IMR-90 (cell line): ENCODE measurements at regions not wholly inside any gene's neighbourhood (a gene's known extent, or its start where the extent isn't known, plus 50 kb on each side); places are given as distances from the start of the nearest gene placed in this dataset.

ENCODE experiments used
- ATAC-seq: fragments of 200-7000 bp; cut with Tn5 transposase; 2 replicates; pipeline ENCODE4 v1.9.1; 2020; ENCODE audit warnings: low read depth, mild to moderate bottlenecking, moderate library complexity
- BruUV-seq: library from RNA; stranded (reverse); fragments of 400-500 nt; replicated peaks from 2 replicates; lab custom pipeline; 2021; lab: Mats Ljungman, UMichigan
- CTCF ChIA-PET: fragments of 300-600 bp; formaldehyde crosslinking; extraction: SDS; loops from one replicate; lab custom pipeline; 2021; ENCODE audit warnings: antibody characterized with exemption; lab: Yijun Ruan, JAX
- POLR2A ChIA-PET: fragments of 300-600 bp; sonication (Branson Sonifier 250); formaldehyde crosslinking; loops from one replicate; lab custom pipeline; 2022; ENCODE audit warnings: antibody characterized with exemption; ENCODE audit not compliant: unreplicated experiment; lab: Charles Lee
- DNase-seq: peaks from one replicate; pipeline ENCODE4 v3.0.0; 2013
- H2AFZ ChIP-seq: replicated peaks from 2 replicates; pipeline ENCODE3; 2013; ENCODE audit warnings: low read length, mild to moderate bottlenecking; ENCODE audit not compliant: poor library complexity
- H2AK5ac ChIP-seq: 2 replicates; pipeline ENCODE4 v1.6.1; 2013; ENCODE audit warnings: low read depth, low read length, inconsistent platforms
- H2AK9ac ChIP-seq: replicated peaks from 2 replicates; pipeline ENCODE3; 2013; ENCODE audit warnings: mild to moderate bottlenecking, low read depth, low read length, moderate library complexity; ENCODE audit not compliant: poor library complexity
- H2BK120ac ChIP-seq: 2 replicates; pipeline ENCODE4 v1.6.1; 2013; ENCODE audit warnings: low read depth, low read length, inconsistent platforms
- H2BK15ac ChIP-seq: 3 replicates; pipeline ENCODE4 v1.6.1; 2013; ENCODE audit warnings: low read depth, low read length, inconsistent platforms
- H2BK20ac ChIP-seq: 2 replicates; pipeline ENCODE4 v1.6.1; 2013; ENCODE audit warnings: low read depth, mild to moderate bottlenecking, inconsistent platforms, low read length, moderate library complexity
- H2BK5ac ChIP-seq: 2 replicates; pipeline ENCODE4 v1.6.1; 2013; ENCODE audit warnings: mild to moderate bottlenecking, low read depth, low read length, inconsistent platforms; ENCODE audit not compliant: poor library complexity, severe bottlenecking
- H3K14ac ChIP-seq: replicated peaks from 2 replicates; pipeline ENCODE4 v1.6.1; 2013; ENCODE audit warnings: low read depth, low read length, inconsistent platforms
- H3K18ac ChIP-seq: 2 replicates; pipeline ENCODE4 v1.6.1; 2013; ENCODE audit warnings: low read depth, low read length, control low read depth
- H3K23ac ChIP-seq: 2 replicates; pipeline ENCODE4 v1.6.1; 2013; ENCODE audit warnings: low read depth, low read length, inconsistent platforms
- H3K27ac ChIP-seq: 2 replicates; pipeline ENCODE4 v1.5.1; 2013; ENCODE audit warnings: mild to moderate bottlenecking, control low read depth, low read length; ENCODE audit not compliant: insufficient read depth
- H3K27me3 ChIP-seq: 2 replicates; pipeline ENCODE4 v1.6.1; 2013; ENCODE audit warnings: low read length; ENCODE audit not compliant: control insufficient read depth, insufficient read depth
- H3K36me3 ChIP-seq: 2 replicates; pipeline ENCODE4 v1.6.1; 2013; ENCODE audit warnings: low read length, mixed read lengths; ENCODE audit not compliant: control insufficient read depth, insufficient read depth
- H3K4ac ChIP-seq: 2 replicates; pipeline ENCODE4 v1.6.1; 2013; ENCODE audit warnings: low read depth, low read length, inconsistent platforms
- H3K4me1 ChIP-seq: 2 replicates; pipeline ENCODE4 v1.6.1; 2013; ENCODE audit warnings: low read length, mixed read lengths; ENCODE audit not compliant: control insufficient read depth, insufficient read depth
- H3K4me2 ChIP-seq: 2 replicates; pipeline ENCODE4 v1.6.1; 2013; ENCODE audit warnings: low read depth, mild to moderate bottlenecking, control low read depth, low read length, moderate library complexity
- H3K4me3 ChIP-seq: 2 replicates; pipeline ENCODE4 v1.5.1; 2013; ENCODE audit warnings: low read depth, mild to moderate bottlenecking, control low read depth, low read length, moderate library complexity; ENCODE audit not compliant: insufficient read depth
- H3K56ac ChIP-seq: 2 replicates; pipeline ENCODE4 v1.6.1; 2013; ENCODE audit warnings: low read length, inconsistent platforms; ENCODE audit not compliant: insufficient read depth; ENCODE audit errors: extremely low read depth
- H3K79me1 ChIP-seq, 2 experiments: 2 replicates each; pipeline ENCODE4 v1.6.1; 2013; ENCODE audit warnings: low read length in 2 of 2, inconsistent platforms in 1 of 2, low read depth in 1 of 2
- H3K9ac ChIP-seq: 2 replicates; pipeline ENCODE4 v1.6.1; 2013; ENCODE audit warnings: low read depth, low read length, control low read depth
- H3K9me1 ChIP-seq: 2 replicates; pipeline ENCODE4 v1.6.1; 2013; ENCODE audit warnings: low read length, inconsistent platforms; ENCODE audit not compliant: insufficient read depth
- H3K9me3 ChIP-seq: 2 replicates; pipeline ENCODE4 v1.6.1; 2013; ENCODE audit warnings: low read length; ENCODE audit not compliant: control insufficient read depth, insufficient read depth
- H4K20me1 ChIP-seq: 2 replicates; pipeline ENCODE4 v1.6.1; 2013; ENCODE audit warnings: low read length, inconsistent platforms; ENCODE audit not compliant: insufficient read depth
- H4K5ac ChIP-seq: 2 replicates; pipeline ENCODE4 v1.6.1; 2013; ENCODE audit warnings: mild to moderate bottlenecking, low read depth, low read length, control low read depth
- H4K8ac ChIP-seq, 2 experiments: 2 replicates each; pipeline ENCODE4 v1.6.1; 2013; ENCODE audit warnings: low read depth in 2 of 2, low read length in 2 of 2, control low read depth in 1 of 2, inconsistent platforms in 1 of 2
- H4K91ac ChIP-seq: 2 replicates; pipeline ENCODE4 v1.6.1; 2013; ENCODE audit warnings: low read depth, low read length, inconsistent platforms; ENCODE audit not compliant: insufficient read depth
- BHLHE40 ChIP-seq: fragments of 150-350 bp; IDR thresholded peaks from 2 replicates; pipeline ENCODE4 v1.6.1; 2016; ENCODE audit warnings: mild to moderate bottlenecking, low read depth, low read length
- CEBPB ChIP-seq: IDR thresholded peaks from 2 replicates; pipeline ENCODE4 v1.6.1; 2012; ENCODE audit warnings: low read depth, low read length, improper control_type of control experiment
- CHD1 ChIP-seq: IDR thresholded peaks from 2 replicates; pipeline ENCODE4 v1.6.1; 2012; ENCODE audit warnings: low read depth, low read length, improper control_type of control experiment
- FOS ChIP-seq: fragments of 150-350 bp; IDR thresholded peaks from 2 replicates; pipeline ENCODE4 v1.6.1; 2016; ENCODE audit warnings: low read depth, low read length
- MAFK ChIP-seq: IDR thresholded peaks from 2 replicates; pipeline ENCODE4 v1.6.1; 2012; ENCODE audit warnings: low read depth, low read length, improper control_type of control experiment
- MAZ ChIP-seq: IDR thresholded peaks from 2 replicates; pipeline ENCODE4 v1.6.1; 2012; ENCODE audit warnings: low read depth, mild to moderate bottlenecking, low read length, improper control_type of control experiment, moderate library complexity, borderline replicate concordance
- MXI1 ChIP-seq: IDR thresholded peaks from 2 replicates; pipeline ENCODE4 v1.6.1; 2012; ENCODE audit warnings: low read depth, mild to moderate bottlenecking, low read length, moderate library complexity, borderline replicate concordance
- NFE2L2 ChIP-seq: fragments of 150-350 bp; IDR thresholded peaks from 2 replicates; pipeline ENCODE4 v1.6.1; 2016; ENCODE audit warnings: low read depth, mild to moderate bottlenecking, low read length
- POLR2A ChIP-seq: IDR thresholded peaks from 2 replicates; pipeline ENCODE4 v1.6.1; 2012; ENCODE audit warnings: mild to moderate bottlenecking, low read depth, low read length
- RAD21 ChIP-seq: IDR thresholded peaks from 2 replicates; pipeline ENCODE4 v1.6.1; 2012; ENCODE audit warnings: low read length, improper control_type of control experiment
- RCOR1 ChIP-seq: IDR thresholded peaks from 2 replicates; pipeline ENCODE4 v1.6.1; 2012; ENCODE audit warnings: mild to moderate bottlenecking, low read length, improper control_type of control experiment; ENCODE audit not compliant: insufficient replicate concordance
- RFX5 ChIP-seq: IDR thresholded peaks from 2 replicates; pipeline ENCODE4 v1.8.0; 2012; ENCODE audit warnings: low read depth, mild to moderate bottlenecking, low read length, moderate library complexity
- SMC3 ChIP-seq: fragments of 150-350 bp; IDR thresholded peaks from 2 replicates; pipeline ENCODE4 v1.6.1; 2016; ENCODE audit warnings: low read depth, mild to moderate bottlenecking, antibody characterized with exemption, low read length, moderate library complexity
- WGBS, 2 experiments: methylation state at CpG; one replicate each; pipeline versions ENCODE4 v1.1.5 to v1.1.7; 2013; ENCODE audit warnings: missing lambda C conversion rate in 2 of 2; ENCODE audit not compliant: insufficient read length in 1 of 2; ENCODE audit errors: extremely low coverage in 2 of 2; 5-methylcytosine and 5-hydroxymethylcytosine counted together
- dilution Hi-C: fragments of 300-500 bp; cut with HindIII; formaldehyde crosslinking; loops from one replicate; pipeline ENCODE4 v1.14.3; 2018; ENCODE audit warnings: low sequenced_read_pairs; ENCODE audit not compliant: unreplicated experiment
- in situ Hi-C: fragments of 300-500 bp; cut with MboI; formaldehyde crosslinking; loops from 3 replicates; pipeline ENCODE4 v1.14.3; 2019; ENCODE audit warnings: low sequenced_read_pairs, inconsistent platforms, mixed read lengths
- intact Hi-C: fragments of 100-400 bp; cut with micrococcal nuclease; formaldehyde crosslinking; loops from 2 replicates; pipeline ENCODE4 v1.10.0; 2022
- TF ChIP-seq, protein P1 (sequence below): fragments of 150-350 bp; IDR thresholded peaks from 2 replicates; pipeline ENCODE4 v1.6.1; 2017; ENCODE audit warnings: mild to moderate bottlenecking, antibody characterized with exemption, low read length, low read depth
- TF ChIP-seq, protein P2 (sequence below): fragments of 150-350 bp; IDR thresholded peaks from 2 replicates; pipeline ENCODE4 v1.6.1; 2016; ENCODE audit warnings: low read depth, mild to moderate bottlenecking, low read length, moderate library complexity, borderline replicate concordance
- TF ChIP-seq, protein P3 (sequence below): conservative IDR thresholded peaks from 2 replicates; pipeline ENCODE4 v1.5.1; 2012; ENCODE audit warnings: mild to moderate bottlenecking, low read depth, low read length, improper control_type of control experiment

DNA sequence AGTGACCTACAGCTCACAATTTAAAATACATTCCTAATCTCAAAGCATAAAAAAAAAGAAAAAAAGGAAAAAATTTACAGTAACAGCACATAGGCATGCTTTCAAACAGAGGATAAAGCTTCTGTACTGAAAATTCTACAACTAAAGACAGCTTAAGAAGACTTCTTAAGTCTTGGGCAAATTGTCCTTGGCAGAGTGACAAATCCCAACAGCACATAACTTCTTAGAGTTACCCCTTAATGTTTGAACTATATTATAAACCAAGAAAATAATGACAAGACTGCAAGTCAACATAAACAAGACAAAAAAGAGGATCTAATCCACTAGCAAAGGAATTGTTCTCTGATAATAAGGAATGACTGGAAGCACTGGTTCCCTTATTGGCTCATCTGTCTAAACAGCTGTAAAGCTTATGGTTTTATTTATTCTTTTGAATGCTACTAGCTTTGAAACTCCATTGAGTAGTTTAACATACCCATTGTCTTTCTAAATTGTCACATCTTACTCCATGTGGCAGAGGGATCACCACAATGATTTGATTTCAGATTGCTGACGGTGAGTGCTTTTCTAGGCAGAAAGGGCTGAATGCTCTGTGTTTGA is 1576.8 kb upstream of the GOT2 start:
- no peak overlapping the region for H3K4me3 ChIP-seq
- no peak overlapping the region for H3K27ac ChIP-seq
- H2BK5ac ChIP-seq, result no peak overlapping the region
- H2AK5ac ChIP-seq, result no peak overlapping the region
- ChIA-PET POLR2A (no interaction called here), CTCF (no interaction called here)
- intact Hi-C loops (no loop called here), dilution Hi-C loops (no loop called here), in situ Hi-C loops (no loop called here)
- no peak for ATAC-seq
- no peak for TF ChIP-seq CHD1
- no peak for TF ChIP-seq RAD21
- no peak for TF ChIP-seq SMC3
- TF ChIP-seq MAZ, result no peak
- no peak for TF ChIP-seq RFX5
- TF ChIP-seq, protein P1, sequence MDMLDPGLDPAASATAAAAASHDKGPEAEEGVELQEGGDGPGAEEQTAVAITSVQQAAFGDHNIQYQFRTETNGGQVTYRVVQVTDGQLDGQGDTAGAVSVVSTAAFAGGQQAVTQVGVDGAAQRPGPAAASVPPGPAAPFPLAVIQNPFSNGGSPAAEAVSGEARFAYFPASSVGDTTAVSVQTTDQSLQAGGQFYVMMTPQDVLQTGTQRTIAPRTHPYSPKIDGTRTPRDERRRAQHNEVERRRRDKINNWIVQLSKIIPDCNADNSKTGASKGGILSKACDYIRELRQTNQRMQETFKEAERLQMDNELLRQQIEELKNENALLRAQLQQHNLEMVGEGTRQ, result no peak
- TF ChIP-seq, protein P2, sequence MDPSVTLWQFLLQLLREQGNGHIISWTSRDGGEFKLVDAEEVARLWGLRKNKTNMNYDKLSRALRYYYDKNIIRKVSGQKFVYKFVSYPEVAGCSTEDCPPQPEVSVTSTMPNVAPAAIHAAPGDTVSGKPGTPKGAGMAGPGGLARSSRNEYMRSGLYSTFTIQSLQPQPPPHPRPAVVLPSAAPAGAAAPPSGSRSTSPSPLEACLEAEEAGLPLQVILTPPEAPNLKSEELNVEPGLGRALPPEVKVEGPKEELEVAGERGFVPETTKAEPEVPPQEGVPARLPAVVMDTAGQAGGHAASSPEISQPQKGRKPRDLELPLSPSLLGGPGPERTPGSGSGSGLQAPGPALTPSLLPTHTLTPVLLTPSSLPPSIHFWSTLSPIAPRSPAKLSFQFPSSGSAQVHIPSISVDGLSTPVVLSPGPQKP, result no peak
- no peak for TF ChIP-seq RCOR1
- TF ChIP-seq CEBPB, result no peak
- no peak for TF ChIP-seq NFE2L2
- TF ChIP-seq MAFK, result no peak
- no peak for TF ChIP-seq POLR2A
- no peak for TF ChIP-seq MXI1
- no peak for TF ChIP-seq BHLHE40
- TF ChIP-seq, protein P3, sequence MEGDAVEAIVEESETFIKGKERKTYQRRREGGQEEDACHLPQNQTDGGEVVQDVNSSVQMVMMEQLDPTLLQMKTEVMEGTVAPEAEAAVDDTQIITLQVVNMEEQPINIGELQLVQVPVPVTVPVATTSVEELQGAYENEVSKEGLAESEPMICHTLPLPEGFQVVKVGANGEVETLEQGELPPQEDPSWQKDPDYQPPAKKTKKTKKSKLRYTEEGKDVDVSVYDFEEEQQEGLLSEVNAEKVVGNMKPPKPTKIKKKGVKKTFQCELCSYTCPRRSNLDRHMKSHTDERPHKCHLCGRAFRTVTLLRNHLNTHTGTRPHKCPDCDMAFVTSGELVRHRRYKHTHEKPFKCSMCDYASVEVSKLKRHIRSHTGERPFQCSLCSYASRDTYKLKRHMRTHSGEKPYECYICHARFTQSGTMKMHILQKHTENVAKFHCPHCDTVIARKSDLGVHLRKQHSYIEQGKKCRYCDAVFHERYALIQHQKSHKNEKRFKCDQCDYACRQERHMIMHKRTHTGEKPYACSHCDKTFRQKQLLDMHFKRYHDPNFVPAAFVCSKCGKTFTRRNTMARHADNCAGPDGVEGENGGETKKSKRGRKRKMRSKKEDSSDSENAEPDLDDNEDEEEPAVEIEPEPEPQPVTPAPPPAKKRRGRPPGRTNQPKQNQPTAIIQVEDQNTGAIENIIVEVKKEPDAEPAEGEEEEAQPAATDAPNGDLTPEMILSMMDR, result no peak
- no peak for TF ChIP-seq FOS
- H3K9ac ChIP-seq, result no peak overlapping the region
- no peak overlapping the region for H2BK120ac ChIP-seq
- H4K5ac ChIP-seq, result no peak overlapping the region
- no peak overlapping the region for H2AK9ac ChIP-seq
- H3K79me1 ChIP-seq, result no peaks in the 10 kb centered on the region
- no TSS peak for BruUV-seq
- H3K4me2 ChIP-seq, result no peak overlapping the region
- no peak for DNase-seq
- no peak overlapping the region for H2BK20ac ChIP-seq
- H4K91ac ChIP-seq, result no peak overlapping the region
- no peaks in the 10 kb centered on the region for H3K27me3 ChIP-seq
- H3K14ac ChIP-seq, result no peak overlapping the region
- no peak overlapping the region for H2BK15ac ChIP-seq
- no peak overlapping the region for H3K4ac ChIP-seq
- H3K9me1 ChIP-seq, result no peaks in the 10 kb centered on the region
- H3K9me3 ChIP-seq, result peaks cover 3% of the 10 kb centered on the region
- H3K23ac ChIP-seq, result no peak overlapping the region
- H3K18ac ChIP-seq, result no peak overlapping the region
- no CpG with 5 or more reads among the region's 1 CpG for WGBS, 2 experiments
- no peak overlapping the region for H2AFZ ChIP-seq
- no peak overlapping the region for H3K56ac ChIP-seq
- no peaks in the 10 kb centered on the region for H4K20me1 ChIP-seq
- no peaks in the 10 kb centered on the region for H3K4me1 ChIP-seq
- no peak overlapping the region for H4K8ac ChIP-seq
- no peaks in the 10 kb centered on the region for H3K36me3 ChIP-seq
